ENCODE measurements at regions not wholly inside any gene's neighbourhood (a gene's known extent, or its start where the extent isn't known, plus 50 kb on each side); places are given as distances from the start of the nearest gene placed in this dataset.

- Histone ChIP-seq H3K27me3 (ENCODE audit: control insufficient read depth, insufficient read depth, low read length) (no peaks in the 10 kb centered on the region), H3K27ac (ENCODE audit: low read length) (no peak overlapping the region), H3K4me3 (ENCODE audit: low read length) (no peak overlapping the region), H3K4me1 (ENCODE audit: control insufficient read depth, insufficient read depth, low read length) (no peaks in the 10 kb centered on the region), H3K9me3 (ENCODE audit: control insufficient read depth, insufficient read depth, low read length) (no peaks in the 10 kb centered on the region), H3K36me3 (ENCODE audit: control insufficient read depth, insufficient read depth, low read length) (no peaks in the 10 kb centered on the region)
- no peak for DNase-seq (ENCODE audit: low read depth, low spot score)
- no CpG with 5 or more reads among the region's 2 CpGs for WGBS (ENCODE audit: insufficient coverage, insufficient read length)
These were observed 129.6 kb upstream of the DDX18 start for GRCh38 chr2:117684919-117685318.

GRCh38 chr2:117686699-117687098, 127.8 kb upstream of the DDX18 start:
- no peak overlapping the region for H3K4me3 ChIP-seq (ENCODE audit: low read length)
- DNase-seq (ENCODE audit: low read depth, low spot score): no peak
- WGBS (ENCODE audit: insufficient coverage, insufficient read length): no CpG with 5 or more reads among the region's 1 CpG
- no peaks in the 10 kb centered on the region for H3K27me3 ChIP-seq (ENCODE audit: control insufficient read depth, insufficient read depth, low read length)
- no peaks in the 10 kb centered on the region for H3K36me3 ChIP-seq (ENCODE audit: control insufficient read depth, insufficient read depth, low read length)
- H3K4me1 ChIP-seq (ENCODE audit: control insufficient read depth, insufficient read depth, low read length): no peaks in the 10 kb centered on the region
- no peak overlapping the region for H3K27ac ChIP-seq (ENCODE audit: low read length)
- no peaks in the 10 kb centered on the region for H3K9me3 ChIP-seq (ENCODE audit: control insufficient read depth, insufficient read depth, low read length)

GRCh38 chr2:117691595-117691994, 122.9 kb upstream of the DDX18 start:
- Histone ChIP-seq H3K27ac (ENCODE audit: low read length) (no peak overlapping the region), H3K4me1 (ENCODE audit: control insufficient read depth, insufficient read depth, low read length) (no peaks in the 10 kb centered on the region; the same call in 1 of the 2 replicates), H3K9me3 (ENCODE audit: control insufficient read depth, insufficient read depth, low read length) (no peaks in the 10 kb centered on the region), H3K4me3 (ENCODE audit: low read length) (no peak overlapping the region), H3K27me3 (ENCODE audit: control insufficient read depth, insufficient read depth, low read length) (no peaks in the 10 kb centered on the region), H3K36me3 (ENCODE audit: control insufficient read depth, insufficient read depth, low read length) (no peaks in the 10 kb centered on the region)
- no CpG with 5 or more reads among the region's 2 CpGs for WGBS (ENCODE audit: insufficient coverage, insufficient read length)
- no peak for DNase-seq (ENCODE audit: low read depth, low spot score)

GRCh38 chr2:117692001-117692763, 122.3 kb upstream of the DDX18 start:
- Histone ChIP-seq H3K27ac (ENCODE audit: low read length) (no peak overlapping the region), H3K4me3 (ENCODE audit: low read length) (no peak overlapping the region), H3K9me3 (ENCODE audit: control insufficient read depth, insufficient read depth, low read length) (no peaks in the 10 kb centered on the region), H3K4me1 (ENCODE audit: control insufficient read depth, insufficient read depth, low read length) (no peaks in the 10 kb centered on the region; the same call in 1 of the 2 replicates), H3K36me3 (ENCODE audit: control insufficient read depth, insufficient read depth, low read length) (no peaks in the 10 kb centered on the region), H3K27me3 (ENCODE audit: control insufficient read depth, insufficient read depth, low read length) (no peaks in the 10 kb centered on the region)
- DNase-seq (ENCODE audit: low read depth, low spot score): no peak
- WGBS (ENCODE audit: insufficient coverage, insufficient read length): no CpG with 5 or more reads among the region's 5 CpGs

- no peaks in the 10 kb centered on the region for H3K9me3 ChIP-seq (ENCODE audit: control insufficient read depth, insufficient read depth, low read length)
- no CpG with 5 or more reads among the region's 4 CpGs for WGBS (ENCODE audit: insufficient coverage, insufficient read length)
- H3K36me3 ChIP-seq (ENCODE audit: control insufficient read depth, insufficient read depth, low read length): no peaks in the 10 kb centered on the region
- no peak for DNase-seq (ENCODE audit: low read depth, low spot score)
- no peaks in the 10 kb centered on the region for H3K27me3 ChIP-seq (ENCODE audit: control insufficient read depth, insufficient read depth, low read length)
- no peak overlapping the region for H3K27ac ChIP-seq (ENCODE audit: low read length)
- no peak overlapping the region for H3K4me3 ChIP-seq (ENCODE audit: low read length)
- no peaks in the 10 kb centered on the region; the same call in 1 of the 2 replicates for H3K4me1 ChIP-seq (ENCODE audit: control insufficient read depth, insufficient read depth, low read length)
These were observed 121.3 kb upstream of the DDX18 start for GRCh38 chr2:117693154-117693553.

GRCh38 chr2:117693651-117694050, 120.8 kb upstream of the DDX18 start:
- Histone ChIP-seq H3K36me3 (ENCODE audit: control insufficient read depth, insufficient read depth, low read length) (no peaks in the 10 kb centered on the region), H3K4me3 (ENCODE audit: low read length) (no peak overlapping the region), H3K9me3 (ENCODE audit: control insufficient read depth, insufficient read depth, low read length) (no peaks in the 10 kb centered on the region), H3K27me3 (ENCODE audit: control insufficient read depth, insufficient read depth, low read length) (no peaks in the 10 kb centered on the region), H3K4me1 (ENCODE audit: control insufficient read depth, insufficient read depth, low read length) (no peaks in the 10 kb centered on the region; the same call in 1 of the 2 replicates), H3K27ac (ENCODE audit: low read length) (no peak overlapping the region)
- no CpG with 5 or more reads among the region's 2 CpGs for WGBS (ENCODE audit: insufficient coverage, insufficient read length)
- no peak for DNase-seq (ENCODE audit: low read depth, low spot score)

GRCh38 chr2:117698287-117698686, 116.2 kb upstream of the DDX18 start:
- no CpG with 5 or more reads among the region's 4 CpGs for WGBS (ENCODE audit: insufficient coverage, insufficient read length)
- no peaks in the 10 kb centered on the region for H3K27me3 ChIP-seq (ENCODE audit: control insufficient read depth, insufficient read depth, low read length)
- H3K27ac ChIP-seq (ENCODE audit: low read length): no peak overlapping the region
- H3K36me3 ChIP-seq (ENCODE audit: control insufficient read depth, insufficient read depth, low read length): no peaks in the 10 kb centered on the region
- H3K9me3 ChIP-seq (ENCODE audit: control insufficient read depth, insufficient read depth, low read length): no peaks in the 10 kb centered on the region
- no peak overlapping the region for H3K4me3 ChIP-seq (ENCODE audit: low read length)
- no peaks in the 10 kb centered on the region for H3K4me1 ChIP-seq (ENCODE audit: control insufficient read depth, insufficient read depth, low read length)
- no peak for DNase-seq (ENCODE audit: low read depth, low spot score)

GRCh38 chr2:117698819-117699218, 115.7 kb upstream of the DDX18 start:
- no peak for DNase-seq (ENCODE audit: low read depth, low spot score)
- no CpG with 5 or more reads among the region's 4 CpGs for WGBS (ENCODE audit: insufficient coverage, insufficient read length)
- no peaks in the 10 kb centered on the region for H3K9me3 ChIP-seq (ENCODE audit: control insufficient read depth, insufficient read depth, low read length)

GRCh38 chr2:117700471-117700870, 114.0 kb upstream of the DDX18 start:
- WGBS (ENCODE audit: insufficient coverage, insufficient read length): no CpG with 5 or more reads among the region's 2 CpGs
- no peak for DNase-seq (ENCODE audit: low read depth, low spot score)
- Histone ChIP-seq H3K4me1 (ENCODE audit: control insufficient read depth, insufficient read depth, low read length) (no peaks in the 10 kb centered on the region), H3K4me3 (ENCODE audit: low read length) (no peak overlapping the region), H3K9me3 (ENCODE audit: control insufficient read depth, insufficient read depth, low read length) (no peaks in the 10 kb centered on the region), H3K27ac (ENCODE audit: low read length) (no peak overlapping the region), H3K27me3 (ENCODE audit: control insufficient read depth, insufficient read depth, low read length) (no peaks in the 10 kb centered on the region), H3K36me3 (ENCODE audit: control insufficient read depth, insufficient read depth, low read length) (no peaks in the 10 kb centered on the region)

More at GRCh38 chr2:117698819-117699218, 115.7 kb upstream of the DDX18 start:
- H3K4me1 ChIP-seq (ENCODE audit: control insufficient read depth, insufficient read depth, low read length): no peaks in the 10 kb centered on the region
- no peak overlapping the region for H3K27ac ChIP-seq (ENCODE audit: low read length)
- H3K36me3 ChIP-seq (ENCODE audit: control insufficient read depth, insufficient read depth, low read length): no peaks in the 10 kb centered on the region
- H3K4me3 ChIP-seq (ENCODE audit: low read length): no peak overlapping the region
- no peaks in the 10 kb centered on the region for H3K27me3 ChIP-seq (ENCODE audit: control insufficient read depth, insufficient read depth, low read length)

- no peak overlapping the region for H3K4me3 ChIP-seq (ENCODE audit: low read length)
- H3K36me3 ChIP-seq (ENCODE audit: control insufficient read depth, insufficient read depth, low read length): no peaks in the 10 kb centered on the region
- no peak for DNase-seq (ENCODE audit: low read depth, low spot score)
- H3K27me3 ChIP-seq (ENCODE audit: control insufficient read depth, insufficient read depth, low read length): no peaks in the 10 kb centered on the region
- H3K27ac ChIP-seq (ENCODE audit: low read length): no peak overlapping the region
- WGBS (ENCODE audit: insufficient coverage, insufficient read length): no CpG with 5 or more reads among the region's 2 CpGs
- no peaks in the 10 kb centered on the region for H3K4me1 ChIP-seq (ENCODE audit: control insufficient read depth, insufficient read depth, low read length)
- H3K9me3 ChIP-seq (ENCODE audit: control insufficient read depth, insufficient read depth, low read length): no peaks in the 10 kb centered on the region
These were observed 113.1 kb upstream of the DDX18 start for GRCh38 chr2:117701365-117701764.

GRCh38 chr2:117702098-117702497, 112.4 kb upstream of the DDX18 start:
- Histone ChIP-seq H3K27ac (ENCODE audit: low read length) (no peak overlapping the region), H3K9me3 (ENCODE audit: control insufficient read depth, insufficient read depth, low read length) (no peaks in the 10 kb centered on the region), H3K4me3 (ENCODE audit: low read length) (no peak overlapping the region), H3K4me1 (ENCODE audit: control insufficient read depth, insufficient read depth, low read length) (no peaks in the 10 kb centered on the region), H3K27me3 (ENCODE audit: control insufficient read depth, insufficient read depth, low read length) (no peaks in the 10 kb centered on the region), H3K36me3 (ENCODE audit: control insufficient read depth, insufficient read depth, low read length) (no peaks in the 10 kb centered on the region)
- DNase-seq (ENCODE audit: low read depth, low spot score): no peak
- no CpG with 5 or more reads among the region's 2 CpGs for whole genome bisulfite sequencing (ENCODE audit: insufficient coverage, insufficient read length)
